ENCODE measurements at regions not wholly inside any gene's neighbourhood (a gene's known extent, or its start where the extent isn't known, plus 50 kb on each side); places are given as distances from the start of the nearest gene placed in this dataset.

DNA sequence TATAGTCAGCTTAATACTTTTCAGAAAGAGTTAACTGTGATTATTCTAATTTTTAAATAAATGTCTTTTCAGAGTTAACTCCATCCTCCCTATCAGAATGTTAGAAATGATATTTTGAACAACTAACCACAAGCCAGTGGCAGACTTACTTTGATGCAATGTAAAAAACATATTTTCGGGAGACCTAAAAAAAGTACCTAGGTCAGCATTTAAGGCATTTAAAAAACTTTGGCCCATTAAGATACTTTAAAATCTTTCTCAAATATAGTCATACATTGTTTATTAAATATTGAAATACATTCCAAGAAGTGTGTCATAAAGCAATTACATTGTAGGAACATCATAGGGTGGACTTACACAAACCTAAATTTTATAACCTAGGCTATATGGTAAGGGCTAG is 426.1 kb downstream of the PABPC4L start:
- Histone ChIP-seq H3K4me1 (no peaks in the 10 kb centered on the region), H3K36me3 (no peaks in the 10 kb centered on the region), H3K27me3 (no peaks in the 10 kb centered on the region), H3K27ac (no peak overlapping the region), H3K9me3 (no peaks in the 10 kb centered on the region), H3K4me3 (no peak overlapping the region)
- 91 to 92% methylated on average over 1 of the region's 1 CpG for WGBS, 2 donors (ENCODE audit: low coverage in 1 of 2)
- TF ChIP-seq, protein P1, sequence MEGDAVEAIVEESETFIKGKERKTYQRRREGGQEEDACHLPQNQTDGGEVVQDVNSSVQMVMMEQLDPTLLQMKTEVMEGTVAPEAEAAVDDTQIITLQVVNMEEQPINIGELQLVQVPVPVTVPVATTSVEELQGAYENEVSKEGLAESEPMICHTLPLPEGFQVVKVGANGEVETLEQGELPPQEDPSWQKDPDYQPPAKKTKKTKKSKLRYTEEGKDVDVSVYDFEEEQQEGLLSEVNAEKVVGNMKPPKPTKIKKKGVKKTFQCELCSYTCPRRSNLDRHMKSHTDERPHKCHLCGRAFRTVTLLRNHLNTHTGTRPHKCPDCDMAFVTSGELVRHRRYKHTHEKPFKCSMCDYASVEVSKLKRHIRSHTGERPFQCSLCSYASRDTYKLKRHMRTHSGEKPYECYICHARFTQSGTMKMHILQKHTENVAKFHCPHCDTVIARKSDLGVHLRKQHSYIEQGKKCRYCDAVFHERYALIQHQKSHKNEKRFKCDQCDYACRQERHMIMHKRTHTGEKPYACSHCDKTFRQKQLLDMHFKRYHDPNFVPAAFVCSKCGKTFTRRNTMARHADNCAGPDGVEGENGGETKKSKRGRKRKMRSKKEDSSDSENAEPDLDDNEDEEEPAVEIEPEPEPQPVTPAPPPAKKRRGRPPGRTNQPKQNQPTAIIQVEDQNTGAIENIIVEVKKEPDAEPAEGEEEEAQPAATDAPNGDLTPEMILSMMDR (IDR thresholded peaks at IDR 0.05): no peak
- TF ChIP-seq EP300 (IDR thresholded peaks at IDR 0.05; ENCODE audit: low read depth) (no peak), POLR2A (IDR thresholded peaks at IDR 0.05) (no peak), POLR2AphosphoS5 (IDR thresholded peaks at IDR 0.05) (no peak)
- DNase-seq: no peak
- in situ Hi-C loops (cut with MboI; ENCODE audit: low pct_ligation_motif_present in 1 of 4, low pct_unique_long_range_greater_than_20kb in 1 of 4, low sequenced_read_pairs in 3 of 4): no loop called here
- intact Hi-C loops (cut with DNase I; ENCODE audit: low total_unique reads): no loop called here

DNA sequence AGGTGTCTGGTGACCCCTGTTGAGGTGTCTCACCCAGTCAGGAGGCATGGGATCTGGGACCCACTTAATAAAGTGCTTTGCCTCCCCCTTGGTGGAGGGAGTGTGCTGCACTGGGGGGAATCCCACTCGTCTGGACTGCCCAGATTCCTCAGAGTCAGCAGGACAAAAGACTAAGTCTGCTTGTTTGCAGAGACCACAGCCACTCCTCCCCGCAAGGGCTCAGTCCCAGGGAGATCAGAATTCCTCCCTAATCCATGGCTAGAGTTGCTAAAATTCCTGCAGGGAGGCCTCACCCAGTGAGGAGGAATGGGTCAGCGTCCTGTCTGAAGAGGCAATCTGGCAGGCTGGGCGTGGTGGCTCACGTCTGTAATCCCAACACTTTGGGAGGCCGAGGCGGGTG is 442.2 kb downstream of the PABPC4L start:
- intact Hi-C loops (cut with DNase I; ENCODE audit: low total_unique reads): no loop called here
- in situ Hi-C loops (cut with MboI; ENCODE audit: low pct_ligation_motif_present in 1 of 4, low pct_unique_long_range_greater_than_20kb in 1 of 4, low sequenced_read_pairs in 3 of 4): no loop called here
- no peak for DNase-seq
- Histone ChIP-seq H3K27me3 (no peaks in the 10 kb centered on the region), H3K9me3 (no peaks in the 10 kb centered on the region), H3K27ac (no peak overlapping the region), H3K4me1 (no peaks in the 10 kb centered on the region), H3K4me3 (no peak overlapping the region), H3K36me3 (no peaks in the 10 kb centered on the region)
- WGBS, 2 donors (ENCODE audit: low coverage in 1 of 2): 78% methylated on average over 7 of the region's 7 CpGs; no CpG with 5 or more reads in 1 of the 2 donors
- TF ChIP-seq POLR2A (IDR thresholded peaks at IDR 0.05) (no peak), EP300 (IDR thresholded peaks at IDR 0.05; ENCODE audit: low read depth) (no peak), POLR2AphosphoS5 (IDR thresholded peaks at IDR 0.05) (no peak)
- TF ChIP-seq, protein P1 (IDR thresholded peaks at IDR 0.05): no peak

DNA sequence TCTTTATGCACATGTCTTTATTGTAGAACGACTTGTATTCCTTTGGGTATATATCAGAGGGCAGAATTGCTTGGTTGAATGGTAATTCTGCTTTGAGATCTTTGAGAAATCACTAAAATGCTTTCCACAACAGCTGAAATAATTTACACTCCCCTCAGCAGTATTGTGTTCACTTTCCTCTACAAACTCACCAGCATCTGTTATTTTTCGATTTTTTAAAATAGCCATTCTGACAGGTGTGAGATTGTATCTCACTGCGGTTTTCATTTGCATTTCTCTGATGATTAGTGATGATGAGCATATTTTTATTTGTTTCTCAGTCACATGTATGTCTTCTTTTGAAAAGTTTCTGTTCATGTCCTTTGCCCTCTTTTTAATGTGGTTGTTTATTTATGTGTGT is 459.8 kb downstream of the PABPC4L start:
- WGBS, 2 donors (ENCODE audit: low coverage in 1 of 2): 73 to 92% methylated on average over 3 of the region's 3 CpGs

DNA sequence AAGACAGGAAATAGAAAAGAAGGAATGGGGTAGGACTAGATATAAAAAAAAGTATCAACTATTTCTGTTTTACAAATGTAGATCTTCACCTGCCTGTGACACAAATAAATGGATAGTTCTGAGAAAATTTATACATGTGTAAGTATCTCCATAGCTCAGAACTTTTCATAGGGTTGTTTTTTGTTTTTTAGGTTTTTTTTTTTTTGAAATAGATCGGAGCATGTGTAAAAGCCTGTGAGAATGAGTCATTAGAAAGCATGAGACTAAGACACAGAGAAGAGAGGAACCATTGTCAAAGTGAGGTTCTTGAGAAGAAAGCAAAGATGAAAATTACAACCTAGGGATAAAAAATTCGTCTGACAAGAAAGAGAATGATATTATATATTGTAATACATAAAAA is 481.6 kb downstream of the PABPC4L start:
- WGBS, 2 donors (ENCODE audit: low coverage in 1 of 2): 37 to 44% methylated on average over 2 of the region's 2 CpGs
- in situ Hi-C loops (cut with MboI; ENCODE audit: low pct_ligation_motif_present in 1 of 4, low pct_unique_long_range_greater_than_20kb in 1 of 4, low sequenced_read_pairs in 3 of 4): no loop called here
- intact Hi-C loops (cut with DNase I; ENCODE audit: low total_unique reads): no loop called here
- TF ChIP-seq EP300 (IDR thresholded peaks at IDR 0.05; ENCODE audit: low read depth): no peak
- Histone ChIP-seq H3K4me3 (no peak overlapping the region), H3K36me3 (no peaks in the 10 kb centered on the region), H3K27me3 (no peaks in the 10 kb centered on the region), H3K27ac (no peak overlapping the region), H3K9me3 (no peaks in the 10 kb centered on the region), H3K4me1 (no peaks in the 10 kb centered on the region)
- DNase-seq: no peak

More for the DNA sequence above, 459.8 kb downstream of the PABPC4L start:
- peaks cover 3 to 6% of the 10 kb centered on the region in 2 donors for H3K9me3 ChIP-seq
- no peaks in the 10 kb centered on the region for H3K4me1 ChIP-seq
- no peaks in the 10 kb centered on the region for H3K36me3 ChIP-seq
- DNase-seq: no peak
- TF ChIP-seq, protein P1 (IDR thresholded peaks at IDR 0.05): no peak
- TF ChIP-seq POLR2AphosphoS5 (IDR thresholded peaks at IDR 0.05): no peak
- TF ChIP-seq POLR2A (IDR thresholded peaks at IDR 0.05): no peak
- TF ChIP-seq EP300 (IDR thresholded peaks at IDR 0.05; ENCODE audit: low read depth): no peak
- no peaks in the 10 kb centered on the region for H3K27me3 ChIP-seq
- no peak overlapping the region for H3K4me3 ChIP-seq
- in situ Hi-C loops (cut with MboI; ENCODE audit: low pct_ligation_motif_present in 1 of 4, low pct_unique_long_range_greater_than_20kb in 1 of 4, low sequenced_read_pairs in 3 of 4): no loop called here
- H3K27ac ChIP-seq: no peak overlapping the region
- intact Hi-C loops (cut with DNase I; ENCODE audit: low total_unique reads): no loop called here

DNA sequence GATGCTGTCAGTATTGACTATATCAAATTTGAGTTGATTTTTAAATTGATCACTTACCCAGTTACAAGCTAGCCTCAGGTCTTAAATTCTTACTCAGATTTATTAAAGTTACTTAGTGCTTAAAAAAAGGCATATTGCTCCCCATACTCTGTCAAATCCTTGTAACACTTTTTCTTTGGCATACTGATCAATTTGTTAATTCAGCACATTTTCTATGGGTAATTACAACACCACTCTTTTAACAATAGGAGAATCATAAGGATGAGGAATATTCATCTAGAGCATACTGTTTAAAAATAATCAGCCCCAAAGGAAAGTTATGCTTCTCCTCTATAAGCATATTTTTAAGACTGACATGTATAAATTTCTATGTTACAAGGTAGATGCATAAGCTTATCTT is 482.5 kb downstream of the PABPC4L start:
- intact Hi-C loops (cut with DNase I; ENCODE audit: low total_unique reads) (no loop called here), in situ Hi-C loops (cut with MboI; ENCODE audit: low pct_ligation_motif_present in 1 of 4, low pct_unique_long_range_greater_than_20kb in 1 of 4, low sequenced_read_pairs in 3 of 4) (no loop called here)
- Histone ChIP-seq H3K27me3 (no peaks in the 10 kb centered on the region), H3K9me3 (no peaks in the 10 kb centered on the region), H3K4me1 (no peaks in the 10 kb centered on the region), H3K4me3 (no peak overlapping the region), H3K27ac (no peak overlapping the region), H3K36me3 (no peaks in the 10 kb centered on the region)
- no peak for TF ChIP-seq EP300 (IDR thresholded peaks at IDR 0.05; ENCODE audit: low read depth)
- TF ChIP-seq, protein P1 (IDR thresholded peaks at IDR 0.05): no peak
- TF ChIP-seq POLR2AphosphoS5 (IDR thresholded peaks at IDR 0.05): no peak
- TF ChIP-seq POLR2A (IDR thresholded peaks at IDR 0.05): no peak
- no peak for DNase-seq
